HG03469 (cell line): ENCODE measurements at regions not wholly inside any gene's neighbourhood (a gene's known extent, or its start where the extent isn't known, plus 50 kb on each side); places are given as distances from the start of the nearest gene placed in this dataset.
A peak's percentile ranks its signal among the peaks of the same experiment; 100 is the strongest.

Experiments
- ATAC-seq: cut with Tn5 transposase; IDR thresholded peaks from one replicate; pipeline ENCODE4 v1.9.1; 2021; ENCODE audit warnings: mild to moderate bottlenecking, moderate library complexity, moderate number of reproducible peaks; ENCODE audit not compliant: unreplicated experiment

- peak; percentile 59 for ATAC-seq
Observed at GRCh38 chr5:58156973-58157701, 302.7 kb downstream of the PLK2 start.

- no peak for ATAC-seq
Observed at GRCh38 chr5:58156361-58156760, 303.5 kb downstream of the PLK2 start.

DNA sequence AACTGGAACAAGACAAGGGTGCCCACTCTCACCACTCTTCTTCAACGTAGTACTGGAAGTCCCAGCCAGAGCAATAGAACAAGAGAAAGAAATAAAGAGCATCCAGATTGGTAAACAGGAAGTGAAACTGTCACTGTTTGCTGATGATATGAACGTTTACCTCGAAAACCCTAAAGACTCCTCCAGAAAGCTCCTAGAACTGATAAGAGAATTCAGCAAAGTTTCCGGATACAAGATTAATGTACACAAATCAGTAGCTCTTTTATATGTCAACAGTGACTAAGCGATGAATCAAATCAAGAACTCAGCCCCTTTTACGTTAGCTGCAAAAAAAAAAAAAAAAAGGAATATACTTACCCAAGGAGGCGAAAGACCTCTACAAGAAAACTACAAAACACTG is 306.6 kb downstream of the PLK2 start:
- ATAC-seq, result no peak

- ATAC-seq, result no peak
Observed at GRCh38 chr5:58151414-58151813, 308.5 kb downstream of the PLK2 start.

DNA sequence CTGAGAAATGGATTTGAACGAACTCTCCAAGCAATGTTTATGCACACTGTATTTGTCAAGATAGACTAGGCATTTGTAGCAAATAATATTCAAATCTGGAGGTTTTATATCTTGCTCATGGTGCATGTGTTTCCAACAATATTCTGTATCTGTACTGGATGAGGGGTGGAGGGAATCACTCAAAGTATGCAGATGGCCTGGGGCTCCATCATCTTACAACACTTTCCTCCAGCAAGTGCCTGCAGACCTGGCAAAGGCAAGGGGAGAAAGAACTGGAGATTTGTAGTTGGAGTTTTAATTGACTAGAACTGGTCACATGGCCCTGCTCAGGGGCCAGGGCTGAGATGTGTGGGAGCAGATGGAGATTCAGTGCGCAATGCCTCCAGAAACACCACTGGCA is 309.0 kb downstream of the PLK2 start:
- no peak for ATAC-seq

DNA sequence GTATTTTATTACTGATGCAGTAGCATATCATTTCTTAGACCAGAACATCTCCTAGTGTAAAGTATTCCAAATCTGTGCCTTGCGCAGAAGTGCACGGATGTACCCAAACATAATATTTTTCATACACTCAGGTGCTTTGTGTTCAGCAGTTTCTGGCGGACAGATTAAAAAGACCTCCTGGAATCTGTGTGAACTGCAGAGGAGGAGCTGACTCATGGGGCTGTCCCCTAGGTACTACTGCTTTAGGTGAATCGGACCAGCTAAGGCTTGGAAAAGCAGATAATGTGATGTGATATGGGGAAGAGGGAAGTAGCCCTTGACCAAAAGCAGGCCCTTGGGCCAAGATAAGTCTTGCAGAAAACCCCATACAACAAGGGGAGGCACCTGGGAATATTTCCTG is 310.1 kb downstream of the PLK2 start:
- no peak for ATAC-seq

DNA sequence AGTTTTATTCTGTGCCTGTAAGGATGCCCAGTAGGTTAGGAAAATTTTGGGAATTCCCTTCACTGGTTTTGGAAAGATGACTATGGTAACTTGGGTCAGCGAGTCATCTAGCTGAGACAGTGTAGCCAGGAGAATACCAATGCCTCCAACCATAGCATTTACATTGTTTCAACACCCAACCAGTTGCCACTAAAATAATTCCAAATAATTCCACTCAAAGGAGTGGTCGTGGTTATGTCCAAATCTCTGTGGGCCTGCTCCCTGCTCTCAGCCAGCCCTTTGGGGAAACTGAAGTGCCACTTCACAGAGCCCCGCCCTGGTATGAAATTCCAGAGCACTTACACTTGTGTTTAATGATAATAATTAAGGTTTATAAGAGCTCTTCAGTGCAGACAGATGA is 310.5 kb downstream of the PLK2 start:
- no peak for ATAC-seq

DNA sequence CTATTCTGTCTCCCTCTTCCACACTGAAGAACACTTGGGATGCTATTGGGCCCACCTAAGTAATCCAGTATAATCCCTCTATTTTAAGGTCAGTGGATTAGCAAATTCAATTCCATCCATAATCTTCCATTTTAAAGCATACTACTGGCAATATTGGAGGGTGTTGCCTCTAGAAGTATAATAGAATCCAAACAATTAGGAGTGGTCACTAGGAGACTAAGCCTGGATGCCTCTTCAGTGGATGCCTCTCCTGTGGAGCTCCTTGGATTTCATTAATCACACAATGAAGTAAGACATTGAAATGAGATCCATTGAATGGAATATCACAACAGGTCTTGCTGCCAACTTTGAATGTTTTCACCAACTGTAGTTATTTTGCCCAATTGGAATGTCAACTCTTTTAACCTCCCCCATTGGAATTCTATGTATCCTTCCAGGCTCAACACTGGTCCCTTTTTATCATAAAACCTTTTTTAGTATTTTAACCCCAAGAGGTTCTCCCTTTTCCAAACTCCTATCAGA is 311.6 kb downstream of the PLK2 start:
- no peak for ATAC-seq

GRCh38 chr5:58145397-58145934 is 314.4 kb downstream of the PLK2 start:
- ATAC-seq, result no peak

GRCh38 chr5:58143727-58144126 is 316.2 kb downstream of the PLK2 start:
- no peak for ATAC-seq

DNA sequence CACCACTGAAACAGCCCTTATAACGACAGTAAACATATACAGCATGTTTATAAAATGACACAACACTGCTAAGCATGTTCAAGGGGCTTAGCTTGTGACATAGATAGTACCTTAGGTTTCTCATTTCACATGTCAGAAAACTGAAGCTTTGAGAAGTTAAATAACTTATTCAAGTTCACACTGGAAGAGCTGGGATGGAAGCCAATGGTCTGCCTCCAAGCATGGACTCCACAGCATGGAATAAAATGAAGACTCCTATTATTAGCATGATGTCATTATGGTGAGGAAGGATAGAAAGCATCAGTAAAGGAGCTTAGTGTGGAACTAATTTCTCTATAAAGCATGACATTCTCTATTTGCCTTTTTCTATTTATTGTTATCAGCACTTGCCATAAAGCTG is 316.7 kb downstream of the PLK2 start:
- no peak for ATAC-seq

DNA sequence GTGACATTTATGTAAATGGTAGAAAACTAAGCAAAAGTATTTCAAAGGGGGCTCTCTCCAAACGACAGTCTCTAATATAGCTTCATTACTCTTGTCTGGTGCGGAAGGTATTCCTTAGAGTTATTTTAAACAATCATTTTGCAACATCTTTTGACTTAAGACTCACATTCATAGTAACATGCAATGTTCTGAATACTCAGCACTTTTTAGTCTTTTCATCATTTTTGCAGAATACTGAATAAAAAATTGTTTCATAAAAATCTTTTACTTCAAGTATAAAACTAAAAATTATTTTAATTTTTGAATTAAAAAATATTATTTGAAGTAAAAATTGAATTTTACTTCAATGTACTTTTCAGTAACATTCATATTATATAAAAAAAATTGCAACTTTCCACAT is 321.1 kb downstream of the PLK2 start:
- no peak for ATAC-seq

DNA sequence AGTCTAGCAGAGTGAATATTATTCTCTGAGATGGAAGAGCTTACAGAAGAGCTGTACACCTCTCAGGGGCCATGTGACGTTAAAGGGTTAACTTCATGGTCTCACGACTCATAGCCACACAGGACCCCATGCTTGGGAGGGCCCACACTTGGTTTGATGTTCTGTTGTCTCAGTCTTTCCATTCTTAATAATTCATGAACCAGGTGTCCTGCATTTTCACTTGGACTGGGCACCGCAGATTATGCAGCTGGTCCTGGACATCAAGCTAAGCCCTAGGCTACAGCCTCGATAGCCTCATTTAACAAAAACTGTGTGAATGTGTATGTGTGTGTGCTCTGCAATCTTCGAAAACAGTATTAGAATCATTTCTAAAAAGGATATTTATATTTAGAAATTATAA is 323.5 kb downstream of the PLK2 start:
- no peak for ATAC-seq

- ATAC-seq, result no peak
Observed at GRCh38 chr5:58135571-58136335, 324.1 kb downstream of the PLK2 start.

DNA sequence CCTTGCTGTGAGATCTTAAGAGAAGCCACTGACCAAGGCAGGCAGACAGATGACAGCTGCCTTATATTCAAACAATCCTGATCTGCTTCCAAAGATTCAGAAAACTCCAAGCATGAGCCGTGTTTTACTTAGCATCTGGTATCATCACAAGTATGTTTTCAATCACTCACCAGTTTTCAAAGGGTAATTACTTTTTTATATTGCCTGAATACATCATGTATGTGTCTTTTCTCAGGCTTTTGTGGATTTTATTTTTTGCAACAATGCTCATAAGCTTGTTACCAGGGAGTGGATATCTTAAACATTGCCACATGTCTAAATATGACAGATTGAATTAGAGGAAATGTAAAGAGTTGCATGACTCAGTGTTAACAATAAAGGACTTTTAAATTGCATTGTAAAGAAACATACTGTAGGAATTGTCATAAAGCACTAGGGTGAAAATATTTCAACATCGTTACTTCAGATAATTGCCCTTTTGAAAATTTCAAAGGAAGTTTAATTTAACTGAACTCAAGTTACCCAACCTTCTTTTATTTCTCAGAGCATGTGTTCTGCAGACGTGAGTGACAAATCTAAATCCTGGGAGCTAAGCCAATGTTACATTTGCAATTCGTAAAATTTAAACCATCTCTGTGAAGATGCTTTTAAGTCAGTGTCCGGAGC is 326.1 kb downstream of the PLK2 start:
- no peak for ATAC-seq

- no peak for ATAC-seq
Observed at GRCh38 chr5:58133216-58133615, 326.7 kb downstream of the PLK2 start.

GRCh38 chr5:58127255-58128220 is 332.3 kb downstream of the PLK2 start:
- ATAC-seq, result no peak

DNA sequence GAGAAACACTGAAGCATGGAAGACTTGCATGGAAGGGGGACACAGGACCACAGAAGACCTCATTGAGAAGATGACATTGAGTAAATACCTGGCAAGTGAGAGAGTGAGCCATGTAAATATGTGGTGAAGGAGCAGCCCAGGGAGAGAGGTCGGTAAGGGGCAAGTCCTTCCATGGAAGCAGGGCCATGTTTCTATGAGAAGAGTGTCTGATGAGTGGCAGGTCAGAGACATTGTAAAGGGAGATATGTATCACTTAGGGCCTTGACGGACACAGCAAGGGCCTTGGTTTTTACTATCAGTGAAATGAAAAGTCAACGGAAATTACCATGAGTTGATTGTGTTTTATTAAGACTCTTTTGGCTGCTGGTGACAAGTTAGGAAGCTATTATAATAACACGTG is 336.4 kb downstream of the PLK2 start:
- no peak for ATAC-seq

- no peak for ATAC-seq
Observed at GRCh38 chr5:58122848-58123392, 337.0 kb downstream of the PLK2 start.

- no peak for ATAC-seq
Observed at GRCh38 chr5:58122157-58122556, 337.7 kb downstream of the PLK2 start.
